ENCODE measurements at regions not wholly inside any gene's neighbourhood (a gene's known extent, or its start where the extent isn't known, plus 50 kb on each side); places are given as distances from the start of the nearest gene placed in this dataset.

- TF ChIP-seq POLR2A (IDR thresholded peaks at IDR 0.05) (no peak), CTCF (IDR thresholded peaks at IDR 0.05) (no peak)
Observed at GRCh38 chr5:73229271-73229670, 56.3 kb downstream of the TMEM174 start.
